HK-2 (cell line): ENCODE measurements at regions not wholly inside any gene's neighbourhood (a gene's known extent, or its start where the extent isn't known, plus 50 kb on each side); places are given as distances from the start of the nearest gene placed in this dataset.
A peak's percentile ranks its signal among the peaks of the same experiment; 100 is the strongest.

ENCODE experiments used
- DNase-seq: peaks from one replicate; pipeline ENCODE4 v3.0.0-alpha.2; 2018; ENCODE audit not compliant: unreplicated experiment

DNA sequence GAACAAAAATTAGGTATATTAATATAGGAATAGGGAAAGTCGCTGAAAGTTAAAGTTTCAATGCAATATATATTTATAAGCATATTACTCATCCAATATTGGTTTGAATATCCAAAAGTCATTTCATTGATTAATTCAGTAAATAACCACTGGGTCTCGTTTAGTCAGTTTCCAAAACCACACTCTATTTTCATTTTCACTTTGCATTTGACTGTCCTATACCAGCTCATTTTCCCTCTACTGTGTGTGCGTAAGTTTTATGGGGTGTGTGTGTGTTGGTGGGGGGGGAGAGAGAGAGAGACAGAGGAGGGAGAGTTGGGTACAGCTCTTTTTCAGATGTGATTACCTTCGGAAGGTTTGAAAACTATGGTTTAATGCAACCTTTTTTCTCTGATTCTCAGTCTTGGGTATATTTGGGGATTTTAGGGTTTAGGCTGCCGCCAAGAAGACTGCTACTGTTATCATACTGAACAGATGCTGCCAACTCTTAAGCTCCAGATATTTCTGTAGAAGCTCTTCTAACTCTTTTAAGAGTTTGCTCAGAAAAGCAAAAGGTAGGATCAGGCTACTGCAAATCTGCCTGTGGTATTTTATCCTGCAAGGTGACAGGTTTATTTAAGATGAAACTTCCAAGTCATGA is 1427.4 kb downstream of the PCDH7 start:
- no peak for DNase-seq

DNA sequence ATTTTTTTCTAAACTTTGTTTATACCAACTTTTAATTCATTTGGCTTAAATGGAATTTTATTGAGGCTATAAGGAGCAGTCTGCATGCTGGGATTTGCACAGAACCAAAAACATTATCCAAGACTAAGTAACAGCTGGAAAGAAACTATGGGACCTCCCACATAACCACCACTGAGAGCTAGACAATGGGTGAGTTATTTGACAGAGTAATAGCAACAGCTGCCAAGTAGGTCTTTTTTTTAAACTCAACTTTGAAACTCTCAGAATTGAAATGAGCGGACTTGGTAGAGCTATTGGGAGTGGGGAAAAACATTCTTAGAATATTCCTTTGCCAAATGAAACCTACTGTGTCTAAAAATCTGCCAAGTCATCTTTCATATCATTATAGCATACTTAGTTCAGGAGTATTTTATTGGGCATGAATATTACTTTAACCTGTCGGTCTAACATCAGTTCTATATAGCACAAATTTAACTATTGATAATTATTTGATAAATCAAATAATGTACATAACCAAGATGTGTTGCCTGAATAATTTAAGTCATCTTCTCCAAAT is 1428.0 kb downstream of the PCDH7 start:
- no peak for DNase-seq

DNA sequence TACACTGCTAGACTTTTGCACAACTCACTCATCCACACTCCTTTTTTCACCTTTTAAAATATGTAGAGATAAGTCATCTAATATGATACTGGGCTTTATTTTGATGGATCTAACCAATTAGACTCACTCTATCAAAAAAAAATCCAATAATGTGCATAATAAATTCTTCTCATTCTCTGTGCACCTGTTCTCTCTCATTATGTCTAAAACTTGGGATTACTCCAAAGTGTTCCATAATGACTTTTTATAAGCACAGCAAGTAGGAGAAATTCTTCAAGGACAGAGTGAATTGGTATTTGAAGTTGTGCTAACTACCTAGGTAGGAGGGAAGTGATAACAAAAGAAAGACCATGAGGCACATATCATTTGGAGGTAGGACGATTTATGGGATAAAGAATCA is 1438.8 kb downstream of the PCDH7 start:
- DNase-seq, result no peak

DNA sequence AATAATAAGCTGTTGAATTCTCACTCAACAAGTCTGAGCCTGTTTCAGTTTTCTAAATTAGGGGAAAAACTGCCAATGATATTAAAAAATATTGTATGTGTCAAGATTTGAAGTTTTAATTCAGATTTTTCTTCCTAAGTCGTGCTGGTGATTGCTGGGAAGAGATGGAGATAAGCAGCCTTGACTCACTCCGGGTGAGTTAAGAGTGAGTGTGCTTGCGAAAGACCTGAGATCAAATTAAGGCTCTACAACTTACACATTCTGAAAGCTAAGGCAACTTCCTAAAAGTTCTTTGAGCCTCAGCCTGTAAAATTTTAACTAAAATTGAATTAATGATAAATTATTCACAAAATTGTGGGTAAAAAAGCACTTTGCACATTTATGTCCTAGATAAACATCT is 1441.2 kb downstream of the PCDH7 start:
- no peak for DNase-seq

DNA sequence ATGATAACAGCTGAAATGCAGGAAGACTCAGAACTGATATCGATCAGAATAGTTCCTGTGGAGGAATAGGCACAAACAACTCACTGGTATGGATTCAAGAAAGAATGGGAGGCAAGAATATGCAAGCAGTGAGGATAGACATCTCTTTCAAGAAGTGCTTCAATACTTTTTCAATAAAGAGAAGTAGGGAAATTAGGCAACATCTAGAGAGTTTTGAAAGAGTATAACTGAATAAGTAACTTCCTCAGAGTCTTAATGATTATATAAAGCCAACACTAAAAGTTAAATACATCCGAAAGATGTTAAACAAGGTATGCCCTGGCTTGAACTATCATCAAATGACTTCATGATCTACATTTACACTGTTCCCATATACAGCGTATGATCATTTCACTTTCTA is 1443.0 kb downstream of the PCDH7 start:
- no peak for DNase-seq

DNA sequence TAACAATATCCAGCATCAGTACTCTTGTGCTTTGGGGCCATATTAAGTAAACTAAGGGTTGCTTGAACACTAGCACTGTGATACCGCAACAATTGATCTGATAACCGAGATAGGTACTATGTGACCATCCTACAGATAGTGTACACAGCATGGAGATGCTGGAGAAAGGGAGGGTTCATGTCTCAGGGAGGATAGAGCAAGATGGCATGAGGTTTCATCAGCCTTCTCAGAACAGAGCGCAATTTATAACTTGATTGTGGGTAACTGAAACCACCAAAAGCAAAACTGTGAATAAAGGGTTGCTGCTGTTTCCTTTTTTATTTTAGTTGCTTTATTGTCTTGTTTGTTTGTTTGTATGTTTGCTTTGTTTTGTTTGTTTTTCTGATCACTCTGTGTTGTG is 1449.7 kb downstream of the PCDH7 start:
- no peak for DNase-seq

DNA sequence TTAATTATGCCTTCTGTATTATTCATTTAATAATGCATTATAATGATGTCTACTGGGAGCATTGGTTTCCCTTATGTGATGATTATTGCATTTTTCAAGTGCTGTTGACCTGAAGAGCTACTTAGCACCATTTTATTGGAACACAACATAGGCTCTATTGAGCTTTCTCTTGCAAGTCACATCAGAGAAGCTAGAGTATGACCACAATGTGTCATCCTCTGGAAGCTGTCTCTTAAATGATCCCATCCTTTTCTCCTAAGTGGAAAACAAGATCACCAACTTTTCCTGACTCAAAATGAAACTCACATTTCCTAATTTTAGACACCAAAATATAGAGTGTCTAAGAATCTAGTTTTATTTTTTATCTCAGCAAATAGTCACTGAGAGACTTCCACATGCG is 1451.9 kb downstream of the PCDH7 start:
- DNase-seq, result no peak

DNA sequence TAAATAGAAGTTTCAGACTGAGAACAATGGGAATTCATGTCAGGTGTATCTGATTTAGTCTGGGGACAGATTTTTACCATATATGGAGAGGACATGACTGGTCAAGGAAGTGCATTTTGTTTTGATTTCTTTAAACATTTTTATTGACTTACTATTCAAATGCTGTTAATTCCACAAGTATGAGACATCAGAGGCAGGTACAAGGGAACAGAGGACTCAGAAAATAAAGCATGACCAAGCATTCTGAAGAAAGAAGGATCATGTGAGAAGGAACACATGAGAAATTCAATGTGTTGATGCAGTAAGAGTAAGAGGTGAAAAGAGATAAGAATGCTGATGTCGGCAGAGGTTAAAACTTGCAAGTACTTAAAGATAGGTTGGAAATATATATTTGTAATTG is 1452.6 kb downstream of the PCDH7 start:
- no peak for DNase-seq

DNA sequence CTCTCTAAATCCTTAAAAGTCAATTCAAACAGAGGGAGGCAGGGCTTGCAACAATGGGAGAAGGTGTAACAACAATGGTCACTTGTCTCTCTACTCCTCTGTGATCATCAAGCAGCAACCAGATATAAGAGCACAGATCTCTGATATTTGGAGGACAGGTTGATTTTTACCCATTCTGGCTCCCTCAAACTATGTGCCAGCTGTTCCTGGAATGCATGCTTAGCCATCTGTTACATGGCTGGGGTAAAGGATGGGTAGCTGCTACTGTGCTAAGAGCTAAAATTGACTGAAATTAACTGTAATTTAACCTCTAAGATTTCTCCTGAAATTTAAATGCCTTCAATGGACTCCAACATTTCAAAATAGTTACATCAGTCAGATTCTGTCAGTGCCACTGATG is 1459.9 kb downstream of the PCDH7 start:
- no peak for DNase-seq

DNA sequence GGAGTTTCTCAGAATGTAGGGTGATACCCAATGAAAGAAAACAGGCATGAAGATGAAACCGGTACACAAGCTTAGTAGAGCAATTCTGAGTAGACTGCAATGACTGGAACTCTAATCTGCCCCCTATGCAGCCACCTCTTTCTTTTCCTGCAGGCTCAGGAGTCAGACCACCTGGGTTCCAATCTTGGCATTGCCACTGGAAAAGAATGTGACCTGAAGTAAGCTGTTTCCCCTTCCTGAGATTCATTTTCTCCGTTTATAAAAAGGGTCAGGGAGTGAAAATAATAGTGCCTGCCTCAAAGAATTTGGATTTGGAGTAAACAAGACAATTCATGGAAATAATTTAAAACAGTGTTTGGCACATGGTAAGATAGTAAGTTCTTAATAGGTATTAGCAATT is 1464.0 kb downstream of the PCDH7 start:
- no peak for DNase-seq

DNA sequence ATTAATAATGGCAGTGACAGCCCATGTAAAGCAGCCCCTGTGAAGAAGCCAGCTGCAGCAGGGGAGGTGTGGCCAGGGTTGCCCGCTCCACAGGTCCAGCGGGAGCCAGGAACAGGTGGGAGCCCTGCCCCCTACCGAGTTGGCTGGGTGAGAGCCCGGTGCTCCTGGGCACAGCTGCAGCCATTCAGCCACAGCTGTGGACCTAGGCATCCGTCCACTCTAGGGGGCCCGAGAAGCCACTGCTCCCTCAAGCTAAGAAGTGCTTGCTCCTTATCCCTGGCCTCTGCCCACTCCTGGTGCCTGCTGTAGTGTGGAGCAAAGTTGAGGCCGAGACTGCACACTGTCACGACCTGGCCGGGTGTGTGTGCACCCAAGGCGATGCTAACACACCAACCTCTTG is 1469.0 kb downstream of the PCDH7 start:
- no peak for DNase-seq

DNA sequence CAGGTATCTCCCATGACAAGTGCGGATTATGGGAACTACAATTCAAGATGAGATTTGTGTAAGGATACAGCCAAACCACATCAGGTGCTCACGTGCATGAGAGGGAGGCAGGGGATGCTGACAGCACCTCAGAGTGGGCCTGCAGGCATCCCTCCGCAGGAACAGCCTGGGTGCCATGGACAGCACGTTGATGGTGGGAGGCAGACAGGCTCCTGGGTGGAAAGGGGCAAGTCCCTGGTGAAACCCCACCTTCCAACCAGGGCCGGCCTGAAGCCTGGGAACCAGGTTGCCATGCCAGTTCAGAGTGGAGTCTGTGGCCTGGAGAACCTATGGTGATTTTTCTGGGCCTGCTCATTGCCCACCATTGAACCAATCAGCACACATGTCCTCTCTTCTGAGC is 1469.6 kb downstream of the PCDH7 start:
- DNase-seq, result no peak

DNA sequence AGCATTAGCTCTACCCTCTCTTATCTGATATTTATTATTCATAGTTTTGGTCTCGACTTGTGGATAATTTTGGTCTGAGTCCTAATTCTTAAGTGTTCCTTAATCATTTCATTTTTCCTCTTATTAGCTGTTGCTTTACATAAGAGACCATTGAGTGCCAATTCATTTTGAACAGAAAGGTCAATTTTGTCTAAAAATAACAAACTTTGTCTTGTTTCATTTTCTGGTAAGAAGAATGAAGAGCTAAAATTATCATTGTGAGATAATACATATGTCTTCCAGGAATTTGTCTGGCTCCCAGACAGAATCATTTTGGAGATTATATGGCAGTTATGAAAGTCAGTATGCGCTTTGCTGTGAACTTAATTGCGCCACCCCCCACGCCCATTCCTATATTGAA is 1471.8 kb downstream of the PCDH7 start:
- DNase-seq, result no peak

DNA sequence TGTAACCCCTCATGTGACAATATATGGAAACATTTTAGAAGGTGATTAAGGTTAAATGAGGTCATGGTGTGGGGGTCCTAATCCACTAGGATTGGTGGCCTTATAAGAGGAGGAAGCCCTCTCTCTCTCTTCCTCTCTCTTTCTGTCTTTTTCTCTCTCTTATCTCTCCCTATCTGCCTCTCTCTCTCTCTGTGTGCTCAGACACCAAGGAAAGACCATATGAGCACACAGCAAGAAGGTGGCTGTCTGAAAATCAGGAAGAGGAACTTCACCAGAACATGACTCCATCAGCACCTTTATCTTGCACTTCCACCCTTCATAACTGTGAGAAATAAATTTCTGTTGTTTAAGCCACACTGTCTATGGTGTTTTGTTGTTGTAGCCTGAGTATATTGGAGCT is 1472.2 kb downstream of the PCDH7 start:
- DNase-seq, result no peak

DNA sequence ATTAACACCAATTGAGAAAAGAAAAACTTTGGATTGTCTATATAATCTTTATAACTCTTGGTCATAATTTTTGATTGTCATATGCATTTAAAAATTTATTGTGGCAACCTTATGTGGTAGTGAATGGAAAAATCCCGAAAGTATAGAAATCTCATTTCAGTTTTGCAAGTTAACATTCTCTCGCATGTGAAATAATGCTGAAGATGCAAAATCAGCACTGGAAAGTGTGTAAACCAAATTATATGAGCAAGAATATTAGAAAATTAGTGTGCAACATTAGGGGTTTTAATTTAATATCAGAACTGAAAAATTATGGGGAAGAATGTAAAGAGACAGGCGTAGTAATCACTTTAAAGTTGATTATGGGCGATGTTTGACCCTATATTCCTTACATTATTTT is 1472.8 kb downstream of the PCDH7 start:
- no peak for DNase-seq

DNA sequence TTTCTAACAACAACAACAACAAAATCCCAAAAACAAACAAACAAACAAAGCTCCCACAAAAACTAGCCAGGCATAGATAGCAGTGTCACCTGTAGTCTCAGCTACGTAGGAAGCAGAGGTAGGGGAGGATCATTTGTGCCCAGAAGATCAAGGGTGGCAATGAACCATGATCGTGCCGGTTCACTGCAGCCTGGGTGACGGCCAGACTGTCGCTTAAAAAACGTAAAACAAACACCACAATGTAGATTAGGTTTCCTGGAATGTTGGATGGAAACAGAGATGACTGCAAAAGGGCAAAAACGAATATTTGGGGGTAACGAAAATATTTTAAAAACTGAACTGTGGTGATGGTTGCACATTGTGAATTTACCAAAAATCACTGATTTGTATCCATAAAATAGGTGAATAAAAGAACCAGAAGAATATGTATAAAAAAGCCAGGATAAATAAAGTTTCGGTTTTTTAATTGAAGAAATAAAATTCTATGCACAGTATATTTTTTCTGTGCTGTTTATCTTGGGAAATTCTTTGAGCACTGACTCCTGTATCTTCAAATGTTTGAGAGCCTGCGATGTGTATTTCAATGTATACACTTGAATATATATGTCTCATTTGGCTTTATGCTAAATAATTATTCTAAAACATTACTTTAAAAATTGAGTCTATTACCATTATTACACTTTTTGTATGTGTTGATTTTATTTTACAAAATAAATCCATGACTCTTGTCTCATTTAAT is 1477.0 kb downstream of the PCDH7 start:
- DNase-seq, result peak; percentile 4

DNA sequence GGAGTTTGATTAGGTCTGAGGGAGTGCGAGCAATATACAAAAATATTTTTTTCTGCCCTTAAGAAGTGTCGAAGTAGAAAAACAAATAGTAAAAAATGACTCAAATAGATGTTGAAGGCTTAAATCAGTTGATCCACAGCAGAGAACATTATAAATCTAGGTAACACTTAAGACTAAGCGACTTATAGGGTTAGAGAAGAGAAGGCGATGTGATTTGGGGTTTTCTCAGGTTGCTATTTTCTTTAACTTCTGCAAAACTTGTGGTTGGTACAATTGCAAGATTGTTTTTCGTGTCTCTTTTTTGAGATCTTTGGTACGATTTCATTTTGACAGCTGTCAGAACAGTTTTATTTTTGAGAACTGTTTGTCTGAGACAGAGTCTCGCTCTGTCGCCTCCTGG is 1479.5 kb downstream of the PCDH7 start:
- no peak for DNase-seq

DNA sequence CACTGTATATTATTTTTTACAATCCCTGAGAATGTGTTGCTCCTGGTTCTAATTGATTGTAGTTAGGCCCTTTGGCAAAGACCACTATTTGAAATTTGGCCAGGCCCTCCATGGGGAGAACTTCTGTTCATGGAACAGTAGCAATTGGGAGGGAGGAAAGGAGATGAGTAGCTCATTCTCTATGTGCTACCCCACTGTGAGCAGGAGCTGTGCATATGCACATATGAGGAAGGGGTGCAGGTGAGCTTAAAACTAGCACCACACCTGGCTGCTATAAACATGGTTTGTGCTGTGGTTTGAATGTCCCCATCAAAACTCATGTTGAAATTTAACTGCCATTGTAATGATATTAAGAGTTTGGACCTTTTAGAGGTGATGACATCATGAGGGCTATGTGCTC is 1483.2 kb downstream of the PCDH7 start:
- no peak for DNase-seq

DNA sequence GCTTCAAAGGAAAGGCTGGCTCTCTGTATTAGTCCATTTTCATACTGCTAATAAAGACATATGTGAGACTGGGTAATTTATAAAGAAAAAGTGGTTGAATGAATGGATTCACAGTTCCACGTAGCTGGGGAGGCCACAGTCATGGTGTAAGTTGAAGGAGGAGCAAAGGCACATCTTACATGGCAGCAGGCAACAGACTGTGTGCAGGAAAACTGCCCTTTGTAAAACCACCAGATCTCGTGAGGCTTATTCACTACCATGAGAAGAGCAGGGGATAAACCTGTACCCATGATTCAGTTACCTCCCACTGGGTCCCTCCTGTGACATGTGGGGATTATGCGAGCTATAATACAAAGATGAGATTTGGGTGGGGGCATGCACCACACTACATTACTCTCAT is 1486.6 kb downstream of the PCDH7 start:
- no peak for DNase-seq

DNA sequence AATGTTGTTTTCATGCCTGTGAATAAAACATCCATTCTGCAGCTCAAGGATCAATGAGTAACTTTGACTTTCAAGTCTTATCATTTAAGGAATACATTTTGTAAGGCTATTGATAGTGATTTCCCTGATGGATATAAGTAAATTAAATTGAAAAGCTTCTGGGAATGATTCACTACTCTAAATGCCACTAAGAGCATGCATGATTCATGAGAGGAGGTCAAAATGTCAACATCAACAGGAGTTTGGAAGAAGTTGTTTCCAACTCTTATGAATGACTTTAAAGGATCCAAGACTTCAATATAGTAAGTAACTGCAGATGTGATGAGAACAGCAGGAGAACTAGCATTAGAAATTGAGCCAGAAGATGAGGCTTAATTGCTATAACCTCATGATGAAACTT is 1487.3 kb downstream of the PCDH7 start:
- no peak for DNase-seq

DNA sequence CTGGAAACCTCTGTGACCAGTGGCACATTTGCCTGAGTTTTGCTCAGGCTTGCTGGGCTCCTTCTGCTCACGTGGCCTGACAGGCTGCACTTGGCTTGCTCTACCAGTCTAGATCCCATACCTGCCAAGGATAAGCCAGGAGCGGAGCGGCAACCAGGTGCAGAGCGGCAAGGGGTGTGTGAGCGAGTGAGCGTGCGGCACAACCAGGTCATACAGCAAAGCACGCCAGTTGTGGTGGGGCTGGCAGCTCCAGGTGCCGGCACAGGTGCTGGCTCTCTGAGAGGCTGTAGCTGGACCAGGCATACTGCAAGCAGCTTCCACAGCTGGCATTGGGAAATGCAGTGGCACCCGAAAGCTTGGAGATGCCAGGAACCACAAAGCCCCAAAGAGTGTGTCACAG is 1495.1 kb downstream of the PCDH7 start:
- no peak for DNase-seq

DNA sequence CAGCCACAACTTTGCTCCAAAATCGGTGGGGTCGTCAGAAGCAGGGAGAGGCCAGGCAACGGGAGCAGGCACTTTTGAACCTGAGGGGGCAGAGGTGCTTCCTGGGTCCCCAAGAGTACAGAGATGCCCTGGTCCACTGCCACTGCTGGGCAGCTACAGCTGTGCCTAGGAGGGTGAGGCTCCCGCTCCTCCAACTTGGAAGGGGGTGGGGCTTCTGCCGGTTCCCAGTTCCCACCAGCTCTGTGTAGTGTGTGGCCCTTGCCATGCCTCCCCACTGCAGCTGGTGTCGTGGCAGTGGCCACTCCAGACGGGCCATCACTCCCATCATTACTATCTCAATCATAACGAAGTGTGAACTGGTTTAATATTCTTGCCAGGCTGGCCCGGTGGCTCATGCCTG is 1496.3 kb downstream of the PCDH7 start:
- no peak for DNase-seq

DNA sequence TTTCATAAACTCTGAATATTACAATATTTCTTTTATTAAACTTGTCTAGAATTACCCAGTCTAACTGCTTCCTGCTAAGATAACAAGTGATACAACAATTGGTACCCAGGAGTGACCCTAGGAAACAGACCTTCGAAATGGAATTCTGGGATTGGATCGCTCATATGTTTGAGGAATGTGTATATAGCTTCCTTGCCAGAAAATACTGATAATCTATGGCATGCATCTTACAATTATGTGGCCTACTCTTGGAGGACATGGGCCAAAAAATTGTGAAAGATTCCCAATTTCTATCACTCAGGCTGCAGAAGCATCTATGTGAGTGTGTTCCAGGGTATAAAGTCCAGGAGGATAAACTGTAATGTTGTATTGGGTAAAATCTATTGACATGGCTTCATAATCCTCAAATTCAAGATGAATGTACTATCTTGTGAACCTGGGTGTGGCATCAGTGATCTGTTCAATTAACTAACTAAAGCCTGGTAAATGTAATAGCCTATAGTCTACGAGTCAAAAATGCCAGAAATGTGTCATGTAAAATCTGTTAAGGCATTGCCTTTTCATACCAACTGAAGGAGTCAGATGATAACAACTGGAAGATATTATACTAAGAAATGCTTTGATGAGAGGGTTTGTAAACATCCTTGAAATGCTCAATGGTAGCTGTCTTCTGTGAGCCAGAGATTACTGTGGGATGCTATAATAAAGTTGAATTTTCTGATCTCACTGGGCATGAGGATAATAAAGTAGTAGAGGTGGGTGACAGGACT is 1499.3 kb downstream of the PCDH7 start:
- DNase-seq, result no peak
